H4 (cell line): ENCODE measurements at regions not wholly inside any gene's neighbourhood (a gene's known extent, or its start where the extent isn't known, plus 50 kb on each side); places are given as distances from the start of the nearest gene placed in this dataset.
"Not testable (repeated sequence)": the region's sequence is repeated elsewhere in the genome, so short reads cannot be mapped to it uniquely, and the experiment has no call there.

Source experiments
- DNase-seq: peaks from one replicate; pipeline ENCODE4 v3.0.0-alpha.2; 2015; ENCODE audit warnings: low spot score

DNA sequence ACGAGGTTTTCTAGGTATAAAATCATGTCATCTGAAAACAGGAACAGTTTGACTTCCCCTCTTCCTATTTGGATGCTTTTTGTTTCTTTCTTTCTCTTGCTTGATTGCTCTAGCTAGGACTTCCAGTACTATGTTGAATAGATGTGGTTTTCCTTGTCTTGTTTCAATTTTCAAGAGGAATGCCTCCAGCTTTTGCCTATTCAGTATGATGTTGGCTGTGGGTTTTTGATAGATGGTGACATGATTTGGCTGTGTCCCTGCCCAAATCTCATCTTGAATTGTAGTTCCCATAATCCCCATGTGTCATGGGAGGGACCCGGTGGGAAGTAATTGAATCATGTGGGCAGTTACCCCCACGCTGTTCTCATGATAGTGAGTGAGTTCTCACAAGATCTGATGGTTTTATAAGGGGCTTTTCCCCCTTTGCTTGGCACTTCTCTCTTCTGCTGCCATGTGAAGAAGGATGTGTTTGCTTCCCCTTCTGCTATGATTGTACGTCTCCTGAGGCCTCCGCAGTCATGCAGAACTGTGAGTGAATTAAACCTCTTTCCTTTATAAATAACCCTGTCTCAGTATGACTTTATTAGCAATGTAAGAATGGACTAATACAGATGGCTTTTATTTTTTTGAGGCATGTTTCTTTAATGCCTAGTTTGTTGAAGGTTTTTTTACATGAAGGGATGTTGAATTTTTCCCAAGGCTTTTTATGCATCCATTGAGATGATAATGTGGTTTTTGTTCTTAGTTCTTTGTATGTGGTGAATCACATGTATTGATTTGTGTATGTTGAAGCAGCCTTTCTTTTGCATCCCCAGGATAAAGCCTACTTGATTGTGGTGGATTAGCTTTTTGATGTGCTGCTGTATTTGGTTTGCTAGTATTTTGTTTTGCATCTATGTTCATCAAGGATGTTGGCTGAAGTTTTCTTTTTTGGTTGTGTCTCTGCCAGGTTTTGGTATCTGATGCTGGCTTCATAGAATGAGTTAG is 239.1 kb downstream of the THBS2 start:
- no peak for DNase-seq

- DNase-seq = no peak
Measured at GRCh38 chr6:169009628-169010027, 244.0 kb downstream of the THBS2 start.

DNA sequence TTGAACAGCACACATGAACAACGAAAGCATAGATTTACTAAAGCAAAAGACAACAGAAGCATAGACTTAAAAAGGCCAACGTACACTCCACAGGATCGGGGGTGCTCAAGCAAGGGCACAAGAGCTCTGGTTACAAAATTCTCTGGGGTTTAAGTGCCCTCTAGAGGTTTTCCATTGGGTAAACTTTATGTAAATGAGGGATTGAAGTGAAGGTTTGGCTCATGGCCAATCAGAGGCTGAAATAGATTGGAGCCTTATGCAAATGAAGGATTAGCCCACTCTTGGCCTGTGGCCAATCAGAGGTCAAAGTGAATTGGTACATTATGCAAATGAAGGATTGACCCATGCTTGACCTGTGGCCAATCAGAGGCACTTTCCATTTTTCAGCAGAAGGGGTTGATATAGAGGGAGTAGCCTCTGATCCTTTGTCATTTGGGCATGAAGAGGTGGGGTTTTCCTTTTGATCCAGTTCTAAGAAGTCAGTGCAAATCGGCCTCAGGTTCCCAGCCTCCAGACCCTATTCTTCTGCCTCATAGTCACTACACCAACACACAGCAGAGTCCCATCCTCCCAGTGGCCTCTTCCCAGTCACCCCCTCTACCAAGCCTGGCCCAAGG is 244.9 kb downstream of the THBS2 start:
- no peak for DNase-seq

GRCh38 chr6:169005166-169005565 is 248.5 kb downstream of the THBS2 start:
- no peak for DNase-seq

- DNase-seq = no peak
Measured at GRCh38 chr6:169000022-169000421, 253.6 kb downstream of the THBS2 start.

DNA sequence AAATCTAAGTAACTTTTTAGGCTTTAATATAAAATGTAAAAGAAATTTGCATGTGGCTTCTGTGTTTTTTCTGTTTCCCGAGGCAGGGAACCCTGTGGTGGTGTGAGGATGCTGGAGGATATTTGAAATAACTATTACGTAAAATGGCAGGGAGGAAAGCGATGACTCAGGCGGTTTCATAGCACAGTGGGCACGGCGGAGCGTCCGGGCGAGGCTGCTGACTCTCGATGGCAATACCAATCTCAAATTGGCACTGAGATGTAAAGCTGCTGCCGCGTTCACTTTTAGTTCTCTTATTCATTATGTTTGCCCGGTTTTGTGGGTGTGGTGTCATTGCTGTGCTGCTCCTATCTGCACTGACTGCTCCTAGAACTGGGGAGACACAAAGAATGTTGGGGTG is 254.3 kb downstream of the THBS2 start:
- DNase-seq = peak; percentile 54

DNA sequence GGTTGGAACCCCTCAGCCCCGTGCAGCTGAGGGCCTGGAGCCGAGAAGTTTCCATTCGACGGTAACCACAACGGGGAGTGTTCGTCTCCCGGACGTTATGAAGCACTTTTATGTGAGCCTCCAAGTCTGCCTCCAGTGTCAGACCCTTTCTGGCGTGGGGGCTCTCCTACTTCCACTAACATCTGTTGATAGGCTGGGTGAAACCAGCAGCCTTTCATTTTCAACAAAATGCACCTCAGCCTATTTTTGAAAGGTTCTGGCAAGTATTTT is 257.4 kb downstream of the THBS2 start:
- no peak for DNase-seq

DNA sequence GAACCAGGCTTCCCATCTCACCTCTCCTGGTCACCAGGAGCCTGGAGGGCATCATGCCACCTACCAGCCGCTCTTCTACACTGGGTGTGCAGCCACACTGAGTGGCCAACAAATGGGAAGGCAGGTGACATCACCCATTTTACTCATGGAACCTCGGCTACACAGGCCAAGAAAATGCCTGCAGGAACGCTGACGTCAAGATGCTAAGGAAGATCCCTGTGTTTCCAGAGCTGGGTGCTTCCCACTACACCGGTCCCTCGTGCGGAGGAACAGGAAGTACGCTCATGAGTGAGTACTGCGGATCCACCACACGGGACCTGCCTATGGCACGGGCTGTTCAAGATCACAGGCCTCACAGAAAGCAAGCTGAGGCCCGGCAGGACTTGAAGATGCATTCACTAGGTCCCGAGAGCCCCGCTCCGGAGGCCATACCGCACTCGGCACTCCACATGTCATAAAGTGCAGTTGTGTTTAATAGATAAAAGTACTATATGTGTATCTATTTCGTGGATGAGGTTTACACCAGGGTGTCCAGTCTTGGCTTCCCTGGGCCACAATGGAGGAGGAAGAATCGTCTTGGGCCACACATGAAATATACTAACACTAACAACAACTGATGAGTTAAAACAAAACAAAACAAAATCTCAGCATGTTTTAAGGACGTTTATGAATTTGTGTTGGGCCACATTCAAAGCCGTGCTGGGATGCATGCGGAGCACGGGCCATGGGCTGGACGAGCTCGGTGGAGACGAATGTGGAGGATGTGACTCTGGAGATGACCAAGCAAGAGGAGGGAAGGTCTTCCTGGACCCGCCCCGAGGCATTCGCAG is 257.9 kb downstream of the THBS2 start:
- DNase-seq = no peak

GRCh38 chr6:168994956-168995355 is 258.7 kb downstream of the THBS2 start:
- peak; percentile 18 for DNase-seq

- no peak for DNase-seq
Measured at GRCh38 chr6:168992446-168993144, 261.1 kb downstream of the THBS2 start.

GRCh38 chr6:168991695-168992094 is 262.0 kb downstream of the THBS2 start:
- not testable (repeated sequence) for DNase-seq

DNA sequence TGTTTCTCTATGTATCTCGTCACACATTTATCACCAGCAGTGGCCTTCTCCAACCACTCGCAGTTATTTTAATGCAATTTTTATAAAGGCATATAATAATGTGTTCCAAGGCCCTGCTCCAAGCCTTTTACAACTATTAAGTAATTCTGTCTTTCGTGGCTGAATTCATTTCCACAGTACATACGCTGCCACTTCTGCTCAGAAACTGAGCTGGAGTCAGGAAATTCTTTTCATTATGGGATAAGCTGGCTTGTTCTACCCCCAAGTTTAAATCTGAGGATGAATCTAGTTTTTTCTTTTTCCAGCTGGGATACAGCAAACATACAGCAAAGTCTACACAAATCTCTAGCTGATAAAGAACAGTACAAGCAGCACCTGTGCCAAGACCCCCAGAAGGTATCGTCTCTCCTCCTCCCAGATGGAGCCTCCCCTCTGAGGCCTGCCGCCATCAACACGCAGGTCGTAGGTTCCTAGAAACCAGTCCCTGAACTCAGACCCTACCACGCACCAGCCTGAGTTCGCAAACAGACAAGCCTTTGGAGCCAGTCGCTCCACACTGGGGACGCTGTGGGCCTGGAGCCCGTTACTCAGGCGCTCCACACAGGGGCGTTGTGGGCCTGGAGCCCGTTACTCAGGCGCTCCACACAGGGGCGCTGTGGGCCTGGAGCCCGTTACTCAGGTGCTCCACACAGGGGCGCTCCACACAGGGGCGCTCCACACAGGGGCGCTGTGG is 263.5 kb downstream of the THBS2 start:
- DNase-seq = no peak

GRCh38 chr6:168989421-168989820 is 264.2 kb downstream of the THBS2 start:
- DNase-seq = no peak

DNA sequence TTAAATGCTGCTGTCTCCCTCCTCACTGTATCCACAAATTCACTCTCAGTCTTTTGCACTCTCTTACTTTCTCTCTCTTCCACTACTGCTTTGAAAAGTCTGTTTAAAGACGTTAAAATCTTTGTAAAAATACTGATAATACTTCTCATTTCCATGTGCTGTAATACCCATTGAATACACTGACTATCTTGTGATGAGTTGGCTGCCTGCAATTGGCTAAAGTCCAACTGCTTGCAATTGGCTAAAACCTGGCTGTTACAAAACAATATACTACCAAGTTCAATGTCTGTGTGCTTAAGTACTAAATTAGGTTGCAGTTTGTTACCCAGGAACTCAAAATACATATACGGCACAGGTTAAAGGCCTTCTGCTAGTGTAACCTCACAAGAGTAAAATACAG is 264.8 kb downstream of the THBS2 start:
- DNase-seq = no peak

GRCh38 chr6:168988280-168988679 is 265.4 kb downstream of the THBS2 start:
- no peak for DNase-seq

GRCh38 chr6:168985705-168986104 is 267.9 kb downstream of the THBS2 start:
- DNase-seq = no peak

- DNase-seq = no peak
Measured at GRCh38 chr6:168983925-168984324, 269.7 kb downstream of the THBS2 start.

DNA sequence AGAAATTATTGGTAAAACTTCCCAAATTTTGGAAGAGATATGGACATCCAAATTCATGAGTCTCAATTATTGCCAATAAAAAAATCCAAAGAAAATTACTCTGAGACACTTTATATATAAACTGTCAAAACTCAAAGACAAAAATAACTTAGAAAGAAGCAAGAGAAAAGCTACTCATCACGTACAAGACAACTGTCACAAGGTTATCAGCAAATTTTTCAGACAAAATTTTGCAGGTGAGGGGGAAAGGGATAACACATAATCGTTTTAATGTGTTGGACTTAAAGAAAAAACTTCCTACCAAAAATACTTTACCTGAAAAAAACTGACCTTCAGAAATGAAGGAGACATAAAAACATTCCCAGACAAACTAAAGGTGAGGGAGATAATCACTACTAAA is 272.5 kb downstream of the THBS2 start:
- DNase-seq = no peak

GRCh38 chr6:168979254-168979653 is 274.4 kb downstream of the THBS2 start:
- no peak for DNase-seq

- DNase-seq = no peak
Measured at GRCh38 chr6:168972128-168972527, 281.5 kb downstream of the THBS2 start.

GRCh38 chr6:168971549-168971948 is 282.1 kb downstream of the THBS2 start:
- no peak for DNase-seq
